ENCODE measurements at regions not wholly inside any gene's neighbourhood (a gene's known extent, or its start where the extent isn't known, plus 50 kb on each side); places are given as distances from the start of the nearest gene placed in this dataset.

DNA sequence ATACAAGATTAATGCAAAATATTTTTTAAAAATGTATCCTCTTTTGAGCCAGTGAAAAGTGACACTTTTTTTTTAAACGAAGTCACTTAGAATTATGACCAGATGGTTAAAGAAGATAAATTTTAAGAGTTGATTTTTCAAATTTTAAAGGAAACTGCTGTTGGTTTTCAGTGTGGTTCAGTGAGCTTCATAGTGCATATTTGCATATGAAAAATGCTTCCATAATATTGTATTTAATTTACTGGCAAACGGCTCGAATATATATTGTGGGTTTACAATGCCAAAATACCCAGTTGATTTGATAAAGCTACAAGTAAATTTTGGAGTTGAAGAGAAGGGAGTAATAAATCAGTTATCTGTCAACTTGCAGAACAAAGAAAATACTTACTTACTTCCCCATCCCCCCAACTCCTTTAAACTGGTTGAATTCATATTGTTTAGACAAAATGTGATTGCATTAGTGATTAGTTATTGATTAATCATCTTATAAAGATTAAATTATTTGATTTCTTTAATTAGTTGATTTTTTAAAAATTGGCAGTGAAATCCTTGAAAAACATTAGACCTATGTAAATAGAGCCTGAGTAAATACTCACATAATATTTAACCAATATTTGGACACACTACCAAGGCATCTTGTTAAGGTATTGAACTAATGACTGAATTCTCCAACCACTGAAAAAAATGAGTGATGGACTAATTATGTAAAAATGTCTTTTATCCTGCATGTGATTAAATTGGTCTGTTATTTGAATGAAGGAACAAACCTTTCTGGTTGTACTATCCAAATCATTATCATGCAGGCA is 122.8 kb upstream of the APP start:
- ATAC-seq (replicated peaks in 6 of 8), result no peak
- Histone ChIP-seq H3K27ac (no peak overlapping the region), H3K4me1 (replicated peaks in 1 of 2) (peaks cover 0 to 6% of the 10 kb centered on the region in 2 donors), H3K4me3 (no peak overlapping the region)
- in situ Hi-C loops (cut with MboI; ENCODE audit: low pct_unique_long_range_greater_than_20kb in 2 of 9, low sequenced_read_pairs in 9 of 9, unreplicated experiment in 9 of 9), result no loop called here
- WGBS, 10 experiments, result 0 to 89% (median 69%) methylated on average over 2 to 3 of the region's 3 CpGs

DNA sequence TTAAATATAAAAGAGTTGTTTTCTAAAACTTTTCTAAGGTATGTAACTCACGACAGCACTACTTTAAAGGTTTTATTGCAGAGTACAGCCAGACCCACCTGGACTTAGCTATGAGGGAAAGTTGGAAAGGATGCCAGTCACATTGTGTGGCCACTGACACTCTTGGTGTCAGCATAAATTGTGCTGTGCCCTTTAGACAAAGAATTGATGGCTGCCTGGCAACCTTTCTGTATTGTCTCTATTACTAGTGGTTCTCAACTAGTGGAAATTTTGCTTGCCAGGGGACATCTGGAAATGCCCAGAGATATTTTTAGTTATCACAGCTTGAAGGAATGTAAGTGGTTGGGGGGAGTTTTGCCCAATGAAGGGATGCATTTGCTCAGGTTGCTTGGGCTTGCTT is 117.5 kb upstream of the APP start:
- Histone ChIP-seq H3K4me3 (no peak overlapping the region), H3K27ac (no peak overlapping the region), H3K4me1 (replicated peaks in 1 of 2) (peaks cover 0 to 10% of the 10 kb centered on the region in 2 donors)
- WGBS, 10 experiments, result 29 to 100% (median 100%) methylated on average over 1 of the region's 1 CpG; no CpG with 5 or more reads in 3 of the 10 experiments
- ATAC-seq (replicated peaks in 6 of 8), result peak in 1 of 8 experiments; percentile 58
- in situ Hi-C loops (cut with MboI; ENCODE audit: low pct_unique_long_range_greater_than_20kb in 2 of 9, low sequenced_read_pairs in 9 of 9, unreplicated experiment in 9 of 9), result no loop called here

DNA sequence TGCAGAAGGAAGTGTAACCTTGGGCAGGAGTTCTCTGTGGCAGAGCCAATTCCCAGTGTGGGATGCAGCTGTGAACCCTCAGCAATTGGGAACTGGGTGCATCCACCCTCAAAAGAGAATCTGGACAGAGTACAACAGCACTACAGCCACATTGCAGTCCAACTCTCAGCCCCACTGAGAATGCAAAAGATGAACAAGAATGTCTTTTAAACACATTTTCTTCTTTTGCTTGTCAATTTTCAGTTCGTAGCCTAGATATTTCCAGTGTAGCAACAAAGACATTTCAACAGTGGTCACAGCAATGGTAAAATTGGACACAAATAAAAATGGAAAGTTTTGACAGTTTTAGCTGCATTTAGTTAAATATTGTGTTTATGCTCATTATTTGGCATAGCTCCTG is 114.0 kb upstream of the APP start:
- in situ Hi-C loops (cut with MboI; ENCODE audit: low pct_unique_long_range_greater_than_20kb in 2 of 9, low sequenced_read_pairs in 9 of 9, unreplicated experiment in 9 of 9), result no loop called here
- peaks cover 0 to 36% of the 10 kb centered on the region in 2 donors for H3K4me1 ChIP-seq (replicated peaks in 1 of 2)
- H3K27ac ChIP-seq, result no peak overlapping the region
- WGBS, 10 experiments, result 0 to 100% (median 82%) methylated on average over 1 of the region's 1 CpG; no CpG with 5 or more reads in 1 of the 10 experiments
- no peak for ATAC-seq (replicated peaks in 6 of 8)
- no peak overlapping the region for H3K4me3 ChIP-seq

DNA sequence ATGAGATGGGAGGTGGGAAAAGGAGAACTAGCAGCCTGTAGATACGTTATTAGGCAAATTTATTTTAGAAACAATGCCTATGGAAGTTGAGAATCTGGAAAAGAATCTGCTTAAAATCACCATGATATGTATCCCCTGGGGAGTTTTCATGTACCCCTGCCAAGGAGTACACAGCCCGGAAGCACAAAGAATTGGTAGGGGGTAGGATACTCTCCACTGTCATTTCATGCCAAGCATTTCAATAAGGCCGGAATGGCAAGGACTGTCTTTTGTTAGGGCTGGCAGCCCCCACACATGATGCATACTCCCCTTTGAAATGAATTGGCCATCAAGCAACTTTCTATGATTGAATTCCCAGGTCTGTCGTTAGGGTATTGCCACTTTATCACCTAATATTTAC is 111.5 kb upstream of the APP start:
- 23 to 61% (median 50%) methylated on average over 1 to 4 of the region's 4 CpGs; no CpG with 5 or more reads in 1 of the 10 experiments for WGBS, 10 experiments
- Histone ChIP-seq H3K4me3 (no peak overlapping the region), H3K27ac (peak overlapping the region in 1 of 2 donors; percentile 82), H3K4me1 (replicated peaks in 1 of 2) (peaks cover 4 to 52% of the 10 kb centered on the region in 2 donors)
- no peak for ATAC-seq (replicated peaks in 6 of 8)
- in situ Hi-C loops (cut with MboI; ENCODE audit: low pct_unique_long_range_greater_than_20kb in 2 of 9, low sequenced_read_pairs in 9 of 9, unreplicated experiment in 9 of 9), result no loop called here

DNA sequence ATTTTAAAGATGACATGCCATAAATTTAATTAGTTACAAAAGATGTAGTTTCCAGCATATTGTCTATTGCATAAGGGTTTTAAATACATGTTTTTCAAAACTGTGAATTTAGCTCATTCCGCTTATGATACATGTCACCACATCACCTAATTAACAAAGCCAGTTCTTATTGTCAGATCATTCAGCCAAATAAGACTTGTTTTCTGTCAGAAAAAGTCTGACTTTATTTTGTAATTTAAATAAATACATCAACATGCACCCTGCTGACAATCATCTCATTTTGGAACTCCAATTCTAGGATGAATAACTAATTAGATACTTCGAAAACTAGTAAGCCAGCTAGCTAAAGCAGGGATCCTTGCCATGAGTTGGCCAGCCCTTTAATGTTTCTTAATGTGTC is 110.9 kb upstream of the APP start:
- H3K4me1 ChIP-seq (replicated peaks in 1 of 2), result peaks cover 4 to 49% of the 10 kb centered on the region in 2 donors
- H3K4me3 ChIP-seq, result no peak overlapping the region
- peak overlapping the region in 1 of 2 donors; percentile 82 for H3K27ac ChIP-seq
- 33 to 100% (median 71%) methylated on average over 1 to 2 of the region's 2 CpGs; no CpG with 5 or more reads in 3 of the 10 experiments for WGBS, 10 experiments
- in situ Hi-C loops (cut with MboI; ENCODE audit: low pct_unique_long_range_greater_than_20kb in 2 of 9, low sequenced_read_pairs in 9 of 9, unreplicated experiment in 9 of 9), result no loop called here
- ATAC-seq (replicated peaks in 6 of 8), result no peak

DNA sequence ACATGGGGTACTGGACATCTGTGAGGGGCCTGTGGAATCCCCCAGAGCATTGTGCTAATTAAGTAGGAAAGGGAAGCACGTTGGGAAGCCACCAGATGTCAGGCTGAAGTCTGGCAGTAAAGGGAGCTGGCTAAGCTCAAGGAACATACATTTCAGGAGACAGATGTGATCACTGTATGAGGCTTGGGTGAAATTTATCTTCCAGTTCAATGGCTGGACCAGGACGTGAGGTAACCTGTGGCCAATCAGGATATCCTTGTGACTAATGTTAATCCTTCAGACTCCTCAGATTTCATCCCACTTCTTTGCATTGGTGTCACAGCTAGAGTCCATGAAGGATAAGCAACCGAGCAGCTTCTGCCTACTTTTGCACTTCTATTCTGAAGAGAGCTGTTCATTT is 110.2 kb upstream of the APP start:
- ATAC-seq (replicated peaks in 6 of 8), result peak; percentile 91 to 98 (median 96)
- in situ Hi-C loops (cut with MboI; ENCODE audit: low pct_unique_long_range_greater_than_20kb in 2 of 9, low sequenced_read_pairs in 9 of 9, unreplicated experiment in 9 of 9), result no loop called here
- H3K4me1 ChIP-seq (replicated peaks in 1 of 2), result peaks cover 4 to 49% of the 10 kb centered on the region in 2 donors
- H3K27ac ChIP-seq, result peak overlapping the region in 1 of 2 donors; percentile 82
- WGBS, 10 experiments, result 0 to 80% (median 14%) methylated on average over 1 to 3 of the region's 3 CpGs; no CpG with 5 or more reads in 2 of the 10 experiments
- H3K4me3 ChIP-seq, result peak overlapping the region in 1 of 5 donors; percentile 17

DNA sequence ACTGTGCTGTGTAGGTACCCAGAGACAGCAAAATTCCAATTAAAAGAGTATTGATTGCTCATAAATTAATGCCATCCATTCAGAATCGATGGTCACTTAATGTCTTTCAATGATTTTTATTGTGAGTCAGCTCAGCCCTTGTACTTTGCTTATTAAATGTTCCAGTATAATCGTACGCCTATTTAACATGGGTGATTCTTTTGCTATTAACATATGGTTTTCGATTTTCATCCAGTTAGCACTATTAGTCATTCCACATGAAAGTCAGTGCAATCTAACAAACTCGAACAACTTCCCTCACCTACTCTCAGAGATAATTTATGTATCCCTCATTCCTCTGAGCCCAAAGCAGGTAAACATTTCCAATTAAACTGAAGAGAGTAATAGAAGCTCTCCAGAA is 109.6 kb upstream of the APP start:
- peak overlapping the region in 1 of 2 donors; percentile 82 for H3K27ac ChIP-seq
- no peak overlapping the region for H3K4me3 ChIP-seq
- 17 to 80% (median 62%) methylated on average over 1 to 5 of the region's 5 CpGs for WGBS, 10 experiments
- in situ Hi-C loops (cut with MboI; ENCODE audit: low pct_unique_long_range_greater_than_20kb in 2 of 9, low sequenced_read_pairs in 9 of 9, unreplicated experiment in 9 of 9), result no loop called here
- peaks cover 4 to 49% of the 10 kb centered on the region in 2 donors for H3K4me1 ChIP-seq (replicated peaks in 1 of 2)
- ATAC-seq (replicated peaks in 6 of 8), result peak in 7 of 8 experiments; percentile 13 to 62 (median 43)

DNA sequence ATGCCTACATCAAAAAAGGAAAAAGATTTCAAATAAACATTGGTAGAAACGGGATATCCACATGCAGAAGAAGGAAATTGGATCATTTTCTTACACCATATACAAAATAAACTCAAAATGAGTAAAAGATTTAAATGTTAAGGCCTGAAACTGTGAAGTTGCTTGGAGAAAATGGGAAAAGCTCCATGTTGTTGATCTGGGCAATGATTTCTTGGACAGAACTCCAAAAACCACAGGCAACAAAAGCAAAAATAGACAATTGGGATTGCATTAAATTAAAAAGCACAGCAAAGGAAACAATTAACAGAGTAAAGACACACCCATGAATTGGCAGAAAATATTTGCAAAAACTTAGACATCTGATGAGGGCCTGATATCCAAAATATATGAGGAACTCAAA is 105.2 kb upstream of the APP start:
- in situ Hi-C loops (cut with MboI; ENCODE audit: low pct_unique_long_range_greater_than_20kb in 2 of 9, low sequenced_read_pairs in 9 of 9, unreplicated experiment in 9 of 9), result no loop called here
- peaks cover 4 to 30% of the 10 kb centered on the region in 2 donors for H3K4me1 ChIP-seq (replicated peaks in 1 of 2)
- no peak overlapping the region for H3K4me3 ChIP-seq
- WGBS, 10 experiments, result 0 to 57% (median 33%) methylated on average over 1 of the region's 1 CpG; no CpG with 5 or more reads in 1 of the 10 experiments
- no peak overlapping the region for H3K27ac ChIP-seq
- ATAC-seq (replicated peaks in 6 of 8), result no peak

DNA sequence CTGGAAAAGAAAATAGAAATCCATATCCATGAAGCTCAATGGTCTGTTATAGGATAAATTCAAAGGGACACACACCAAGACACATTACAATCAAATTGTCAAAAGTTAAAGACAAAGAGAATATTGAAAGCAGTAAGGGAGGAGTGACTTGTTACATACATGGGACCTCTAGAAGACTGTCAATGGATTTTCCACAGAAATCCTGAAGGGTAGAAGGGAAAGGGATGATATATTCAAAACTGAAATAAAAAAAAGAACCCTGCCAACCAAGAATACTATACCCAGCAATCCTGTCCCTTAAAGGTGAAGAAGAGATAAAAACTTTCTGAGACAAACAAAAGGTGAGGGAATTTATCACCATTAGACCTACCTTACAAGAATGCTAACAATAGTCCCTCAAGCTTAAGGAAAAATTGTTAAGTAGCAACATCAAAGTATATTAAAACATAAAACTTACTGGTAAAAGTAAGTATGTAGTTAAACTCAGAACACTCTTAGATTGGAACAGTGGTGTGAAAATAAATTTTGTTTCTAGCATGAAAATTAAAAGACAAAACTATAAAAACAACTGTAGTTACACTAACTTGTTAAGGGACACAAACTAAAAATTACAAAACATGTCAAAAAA is 103.2 kb upstream of the APP start:
- H3K27ac ChIP-seq, result no peak overlapping the region
- H3K4me1 ChIP-seq (replicated peaks in 1 of 2), result peaks cover 0 to 12% of the 10 kb centered on the region in 2 donors
- no peak for ATAC-seq (replicated peaks in 6 of 8)
- no peak overlapping the region for H3K4me3 ChIP-seq
- in situ Hi-C loops (cut with MboI; ENCODE audit: low pct_unique_long_range_greater_than_20kb in 2 of 9, low sequenced_read_pairs in 9 of 9, unreplicated experiment in 9 of 9), result no loop called here

DNA sequence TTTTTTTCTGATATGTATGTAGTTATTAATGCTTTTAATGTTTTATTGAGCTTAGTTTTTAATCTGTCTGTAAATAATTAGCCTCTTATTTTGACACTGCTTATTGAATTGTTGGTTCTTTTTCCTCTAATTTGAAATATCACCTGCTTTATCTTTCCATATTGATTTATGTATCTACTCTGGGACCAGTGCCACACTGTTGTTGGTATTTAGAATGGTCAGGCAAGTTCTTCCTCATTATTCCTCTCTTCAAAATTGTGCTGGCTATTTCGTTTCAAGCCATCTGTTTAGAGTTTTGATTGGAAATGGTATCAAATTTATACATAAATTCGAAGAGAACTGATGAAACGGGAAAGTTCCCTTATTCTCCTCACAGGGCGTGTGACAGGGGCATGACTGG is 96.8 kb upstream of the APP start:
- H3K27ac ChIP-seq, result no peak overlapping the region
- WGBS, 10 experiments, result 35 to 100% (median 73%) methylated on average over 1 to 4 of the region's 4 CpGs; no CpG with 5 or more reads in 1 of the 10 experiments
- ATAC-seq (replicated peaks in 6 of 8), result no peak
- in situ Hi-C loops (cut with MboI; ENCODE audit: low pct_unique_long_range_greater_than_20kb in 2 of 9, low sequenced_read_pairs in 9 of 9, unreplicated experiment in 9 of 9), result no loop called here
- no peaks in the 10 kb centered on the region for H3K4me1 ChIP-seq (replicated peaks in 1 of 2)
- no peak overlapping the region for H3K4me3 ChIP-seq

DNA sequence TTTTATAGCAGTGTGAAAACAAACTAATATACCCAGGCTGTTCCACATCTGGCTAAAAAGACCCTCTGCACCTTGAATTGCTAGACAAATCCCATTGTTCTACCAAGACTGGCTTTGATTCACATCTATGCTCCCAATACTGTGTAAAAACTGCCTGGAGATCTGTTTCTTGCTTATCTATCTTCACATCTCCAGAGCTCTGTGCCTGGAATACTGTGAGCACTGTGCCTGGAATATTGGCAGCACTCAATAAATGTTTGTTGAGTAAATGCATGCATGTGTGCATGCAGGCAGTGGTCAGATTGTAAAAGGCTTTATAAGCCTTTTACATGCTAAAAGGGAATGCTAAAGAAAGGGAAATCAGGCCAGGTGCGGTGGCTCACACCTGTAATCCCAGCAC is 75.5 kb upstream of the APP start:
- Histone ChIP-seq H3K4me3 (no peak overlapping the region), H3K4me1 (replicated peaks in 1 of 2) (no peaks in the 10 kb centered on the region), H3K27ac (no peak overlapping the region)
- WGBS, 10 experiments, result 0 to 100% (median 94%) methylated on average over 1 of the region's 1 CpG; no CpG with 5 or more reads in 6 of the 10 experiments
- in situ Hi-C loops (cut with MboI; ENCODE audit: low pct_unique_long_range_greater_than_20kb in 2 of 9, low sequenced_read_pairs in 9 of 9, unreplicated experiment in 9 of 9), result no loop called here
- peak in 3 of 8 experiments; percentile 24 to 68 (median 33) for ATAC-seq (replicated peaks in 6 of 8)

DNA sequence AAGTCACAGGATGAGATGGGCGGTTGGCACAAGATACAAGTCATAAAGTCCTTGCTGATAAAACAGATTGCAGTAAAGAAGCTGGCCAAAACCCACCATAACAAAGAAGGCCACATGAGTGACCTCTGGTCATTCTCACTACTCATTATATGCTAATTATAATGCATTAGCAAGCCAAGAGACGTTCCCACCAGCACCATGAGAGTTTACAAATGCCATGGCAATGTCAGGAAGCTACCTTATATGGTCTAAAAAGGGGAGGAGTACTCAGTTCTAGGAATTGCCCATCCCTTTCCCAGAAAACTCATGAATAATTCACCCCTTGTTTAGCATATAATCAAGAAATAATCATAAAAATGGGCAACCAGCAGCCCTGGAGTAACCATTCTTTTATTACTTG is 74.9 kb upstream of the APP start:
- no peaks in the 10 kb centered on the region for H3K4me1 ChIP-seq (replicated peaks in 1 of 2)
- H3K4me3 ChIP-seq, result no peak overlapping the region
- in situ Hi-C loops (cut with MboI; ENCODE audit: low pct_unique_long_range_greater_than_20kb in 2 of 9, low sequenced_read_pairs in 9 of 9, unreplicated experiment in 9 of 9), result no loop called here
- no peak overlapping the region for H3K27ac ChIP-seq
- WGBS, 10 experiments, result 17 to 71% (median 40%) methylated on average over 1 to 2 of the region's 2 CpGs; no CpG with 5 or more reads in 3 of the 10 experiments
- ATAC-seq (replicated peaks in 6 of 8), result peak in 5 of 8 experiments; percentile 21 to 96 (median 91)

DNA sequence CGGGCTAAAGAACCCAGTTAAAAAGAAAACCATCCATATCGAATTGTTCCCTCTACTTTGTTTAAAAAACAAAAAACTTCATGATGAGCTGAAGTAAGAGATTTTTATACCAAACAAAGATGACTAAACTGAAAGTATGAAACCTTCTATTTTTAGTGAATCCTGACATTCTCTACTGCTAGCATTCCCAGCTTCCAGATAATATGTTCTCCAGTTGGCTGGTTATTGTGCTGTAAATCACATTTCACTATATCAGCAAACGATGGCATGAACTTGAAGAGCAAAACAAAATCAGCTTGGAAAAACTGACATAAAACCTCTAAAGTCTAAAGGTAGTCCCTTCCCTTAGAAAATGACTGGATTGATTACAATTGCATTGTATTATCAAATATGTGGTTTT is 68.1 kb upstream of the APP start:
- Histone ChIP-seq H3K4me3 (no peak overlapping the region), H3K4me1 (replicated peaks in 1 of 2) (peaks cover 0 to 5% of the 10 kb centered on the region in 2 donors), H3K27ac (no peak overlapping the region)
- ATAC-seq (replicated peaks in 6 of 8), result no peak
- in situ Hi-C loops (cut with MboI; ENCODE audit: low pct_unique_long_range_greater_than_20kb in 2 of 9, low sequenced_read_pairs in 9 of 9, unreplicated experiment in 9 of 9), result no loop called here
- 9 to 100% (median 79%) methylated on average over 1 to 3 of the region's 3 CpGs for WGBS, 10 experiments
